Coronary artery (tissue), 2 donors: ENCODE measurements at regions not wholly inside any gene's neighbourhood (a gene's known extent, or its start where the extent isn't known, plus 50 kb on each side); places are given as distances from the start of the nearest gene placed in this dataset.

Source experiments
- DNase-seq: peaks from one replicate; pipeline ENCODE4 v3.0.0-alpha.2; 2017; ENCODE audit warnings: low spot score
- H3K27ac ChIP-seq, 2 donors: fragments of 200-600 bp; sonication (generic); one replicate each; pipeline ENCODE4 v1.5.1; 2016 to 2019
- H3K4me3 ChIP-seq: fragments of 200-600 bp; sonication (generic); 2 replicates; pipeline ENCODE4 v1.5.1; 2016; ENCODE audit warnings: mild to moderate bottlenecking, moderate library complexity
- TF ChIP-seq, protein P1 (sequence below): fragments of 200-600 bp; sonication (generic); IDR thresholded peaks from one replicate; pipeline ENCODE4 v1.5.1; 2019; ENCODE audit warnings: antibody characterized with exemption

DNA sequence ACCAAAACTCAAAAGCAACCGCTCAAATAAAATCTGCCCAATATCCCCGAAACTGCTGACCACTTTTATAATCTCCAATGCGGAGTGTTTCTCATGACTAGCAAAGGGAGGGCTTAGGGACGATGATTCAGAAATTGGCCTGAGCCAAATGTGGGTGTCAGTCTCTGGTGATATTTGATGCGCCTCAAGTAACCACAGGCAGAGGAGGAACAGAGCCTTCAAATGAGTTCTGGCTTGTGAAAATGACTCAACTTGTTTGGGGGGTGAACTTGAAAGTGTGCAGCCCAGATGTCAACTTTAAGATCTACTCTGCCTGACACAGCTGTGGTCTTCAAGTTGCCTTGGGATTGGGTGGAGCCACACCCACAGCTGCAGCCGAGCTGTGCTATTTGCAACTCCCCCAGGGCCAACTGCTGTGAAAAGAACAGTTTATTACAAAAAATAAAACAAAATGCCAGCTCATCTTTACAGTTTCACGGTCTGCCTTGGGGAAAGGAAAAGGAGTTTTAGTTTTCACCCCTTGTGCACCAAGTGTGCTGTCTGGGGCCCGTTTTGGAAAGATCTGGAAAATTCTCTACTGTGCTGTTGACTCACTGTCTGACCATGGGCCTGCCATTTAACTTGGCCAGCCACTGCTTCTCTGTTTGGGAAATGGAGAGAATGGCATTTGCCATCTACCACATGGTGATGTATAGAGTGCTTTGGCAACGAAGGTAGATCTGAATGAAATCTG is 222.1 kb downstream of the MTX2 start:
- Histone ChIP-seq H3K27ac (peak overlapping the region in 1 of 2 donors; percentile 80), H3K4me3 (no peak overlapping the region)
- TF ChIP-seq, protein P1, sequence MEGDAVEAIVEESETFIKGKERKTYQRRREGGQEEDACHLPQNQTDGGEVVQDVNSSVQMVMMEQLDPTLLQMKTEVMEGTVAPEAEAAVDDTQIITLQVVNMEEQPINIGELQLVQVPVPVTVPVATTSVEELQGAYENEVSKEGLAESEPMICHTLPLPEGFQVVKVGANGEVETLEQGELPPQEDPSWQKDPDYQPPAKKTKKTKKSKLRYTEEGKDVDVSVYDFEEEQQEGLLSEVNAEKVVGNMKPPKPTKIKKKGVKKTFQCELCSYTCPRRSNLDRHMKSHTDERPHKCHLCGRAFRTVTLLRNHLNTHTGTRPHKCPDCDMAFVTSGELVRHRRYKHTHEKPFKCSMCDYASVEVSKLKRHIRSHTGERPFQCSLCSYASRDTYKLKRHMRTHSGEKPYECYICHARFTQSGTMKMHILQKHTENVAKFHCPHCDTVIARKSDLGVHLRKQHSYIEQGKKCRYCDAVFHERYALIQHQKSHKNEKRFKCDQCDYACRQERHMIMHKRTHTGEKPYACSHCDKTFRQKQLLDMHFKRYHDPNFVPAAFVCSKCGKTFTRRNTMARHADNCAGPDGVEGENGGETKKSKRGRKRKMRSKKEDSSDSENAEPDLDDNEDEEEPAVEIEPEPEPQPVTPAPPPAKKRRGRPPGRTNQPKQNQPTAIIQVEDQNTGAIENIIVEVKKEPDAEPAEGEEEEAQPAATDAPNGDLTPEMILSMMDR: no peak
- DNase-seq: peak; percentile 82

DNA sequence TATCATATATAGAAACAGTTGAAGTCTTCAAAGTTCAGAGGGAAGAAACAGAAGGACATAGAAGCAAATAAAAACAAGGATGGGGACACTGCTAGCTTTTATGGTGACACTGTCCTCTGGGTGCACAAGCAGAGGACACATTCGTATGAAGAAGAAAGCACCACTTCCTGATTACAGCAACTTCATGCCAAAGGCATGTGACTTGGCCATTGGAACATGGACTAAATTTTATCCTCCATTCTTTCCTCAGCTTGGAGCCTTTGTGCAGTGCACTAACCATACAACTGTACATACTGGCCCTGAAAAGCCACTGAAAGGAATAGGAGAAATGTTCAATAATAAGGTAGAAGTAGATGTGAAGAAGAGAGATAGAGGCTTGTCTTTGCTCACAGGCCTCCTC is 223.3 kb downstream of the MTX2 start:
- no peak overlapping the region for H3K4me3 ChIP-seq
- H3K27ac ChIP-seq: no peak overlapping the region
- TF ChIP-seq, protein P1: no peak
- DNase-seq: no peak

DNA sequence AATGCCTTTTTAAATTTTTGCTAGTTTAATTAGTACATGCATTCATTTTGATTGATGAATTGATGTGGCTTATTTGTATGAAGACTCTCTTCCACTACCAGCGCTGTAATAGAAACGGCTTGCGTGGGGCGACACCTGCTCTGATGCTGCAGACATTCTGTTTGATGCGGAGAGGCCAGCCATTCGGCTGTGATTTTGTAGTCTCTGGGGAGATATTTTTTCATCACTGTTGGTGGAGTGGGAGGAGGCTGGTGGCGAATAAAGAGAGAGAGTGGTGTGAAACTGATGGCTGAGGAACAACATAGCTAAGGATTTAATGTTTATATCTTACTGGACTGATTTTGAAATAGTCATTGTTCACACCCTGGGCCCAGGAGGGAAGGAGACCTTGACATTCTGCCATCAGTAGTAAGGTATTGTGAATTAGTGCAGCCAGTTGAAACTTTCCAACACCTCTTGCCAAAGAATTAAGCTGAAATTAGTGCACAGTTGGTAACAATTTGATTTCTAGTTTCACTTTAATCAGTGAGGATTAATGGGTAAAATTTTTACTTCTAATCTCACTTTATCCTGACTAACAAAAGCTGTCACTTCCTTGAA is 224.1 kb downstream of the MTX2 start:
- no peak overlapping the region for H3K4me3 ChIP-seq
- H3K27ac ChIP-seq: peak overlapping the region in 1 of 2 donors; percentile 20
- no peak for DNase-seq
- TF ChIP-seq, protein P1: no peak

DNA sequence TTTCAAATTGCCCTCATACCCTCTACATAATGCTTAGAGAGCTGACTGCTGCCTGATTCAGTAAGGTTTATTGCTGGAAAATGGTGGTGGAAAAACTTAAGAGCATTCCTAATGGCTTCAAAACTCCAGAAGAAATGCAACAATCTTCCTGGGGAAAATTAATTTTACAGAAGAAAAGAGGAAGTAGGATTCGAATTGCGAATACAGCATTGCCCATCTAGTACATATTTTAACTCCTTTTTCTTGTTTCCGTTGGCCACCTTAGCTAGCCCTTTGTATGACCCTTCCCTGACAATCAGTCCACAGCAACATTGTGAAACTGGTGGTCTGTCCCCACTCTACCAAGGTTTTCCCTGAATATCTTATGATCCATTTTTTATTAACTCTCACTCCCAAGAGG is 224.7 kb downstream of the MTX2 start:
- peak overlapping the region in 1 of 2 donors; percentile 20 for H3K27ac ChIP-seq
- H3K4me3 ChIP-seq: no peak overlapping the region
- DNase-seq: no peak
- TF ChIP-seq, protein P1: no peak

DNA sequence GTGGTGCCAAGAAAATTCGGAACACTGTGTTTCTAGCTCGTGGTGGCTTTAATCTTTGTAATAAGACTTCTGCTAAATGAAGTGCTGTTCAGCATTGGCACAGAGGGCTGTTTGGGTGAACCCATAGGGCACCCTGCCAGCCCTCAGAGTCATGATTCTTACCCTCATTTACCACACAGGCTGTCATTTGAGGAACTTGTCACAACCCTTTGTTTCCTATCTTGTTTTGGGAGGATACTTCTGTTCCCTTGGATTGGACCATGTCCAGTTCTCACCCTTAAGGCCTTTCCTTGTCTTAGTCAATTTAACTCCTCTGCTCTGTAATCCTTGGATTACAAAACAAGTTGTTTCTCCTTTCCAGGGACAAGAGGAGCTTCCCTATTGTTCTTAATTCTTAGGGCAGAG is 225.7 kb downstream of the MTX2 start:
- no peak overlapping the region for H3K4me3 ChIP-seq
- TF ChIP-seq, protein P1: no peak
- H3K27ac ChIP-seq: peak overlapping the region in 1 of 2 donors; percentile 20
- no peak for DNase-seq

DNA sequence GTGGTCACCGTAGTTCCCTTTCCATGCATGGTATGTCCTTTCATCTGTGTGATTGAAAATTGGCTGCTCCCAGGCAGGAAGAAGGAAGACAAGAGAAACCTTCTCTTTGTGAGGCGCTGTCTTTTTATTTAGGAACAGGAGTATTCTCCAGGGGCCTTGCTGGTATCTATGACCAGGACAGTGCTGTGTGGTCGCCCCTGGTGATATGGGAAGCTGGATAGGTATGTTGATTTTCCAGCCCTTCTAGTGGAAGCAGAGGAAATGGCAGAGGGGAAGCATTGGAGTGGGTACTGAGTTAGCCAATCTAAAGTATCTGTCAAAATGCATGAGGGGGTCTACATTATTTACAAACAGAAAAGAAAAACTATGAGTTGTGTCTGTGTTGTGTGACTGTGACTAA is 226.6 kb downstream of the MTX2 start:
- Histone ChIP-seq H3K4me3 (no peak overlapping the region), H3K27ac (peak overlapping the region in 1 of 2 donors; percentile 20)
- TF ChIP-seq, protein P1: no peak
- DNase-seq: no peak

DNA sequence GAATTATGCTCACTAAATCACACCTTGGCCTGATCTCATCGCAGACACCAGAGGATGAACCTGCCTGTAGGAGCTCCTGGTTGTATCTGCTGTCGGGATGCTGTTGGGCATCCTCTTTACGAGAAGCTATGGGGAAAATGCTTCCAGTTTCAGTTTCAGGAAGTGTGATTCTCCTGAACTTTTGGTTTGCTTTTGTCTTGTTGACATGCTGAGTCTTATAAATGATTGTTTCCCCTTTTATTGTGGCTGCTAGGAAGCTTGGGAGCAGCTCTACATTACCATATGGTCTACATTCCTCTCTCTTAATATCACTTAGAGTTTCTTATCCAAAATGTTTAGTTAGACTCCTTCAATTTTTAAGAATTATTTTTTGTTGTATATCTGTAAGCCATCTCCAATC is 227.5 kb downstream of the MTX2 start:
- H3K27ac ChIP-seq: no peak overlapping the region
- peak overlapping the region; percentile 17 for H3K4me3 ChIP-seq
- TF ChIP-seq, protein P1: no peak
- DNase-seq: no peak
